ENCODE measurements at regions not wholly inside any gene's neighbourhood (a gene's known extent, or its start where the extent isn't known, plus 50 kb on each side); places are given as distances from the start of the nearest gene placed in this dataset.

- DNase-seq, result no peak
These were observed 72.8 kb upstream of the C16orf82 start for GRCh38 chr16:26993963-26994362.

- DNase-seq, result no peak
These were observed 71.2 kb upstream of the C16orf82 start for GRCh38 chr16:26995522-26995921.

- no peak for DNase-seq
These were observed 61.3 kb upstream of the C16orf82 start for GRCh38 chr16:27005386-27005785.
